ENCODE measurements at regions not wholly inside any gene's neighbourhood (a gene's known extent, or its start where the extent isn't known, plus 50 kb on each side); places are given as distances from the start of the nearest gene placed in this dataset.

GRCh38 chr10:4440260-4440659 is 385.7 kb upstream of the AKR1E2 start:
- TF ChIP-seq EZH2 (IDR thresholded peaks at IDR 0.05; ENCODE audit: borderline replicate concordance, insufficient read depth, low read depth, low read length, poor library complexity, severe bottlenecking) = no peak
- no peak for TF ChIP-seq CTCF (IDR thresholded peaks at IDR 0.05)

All from B cell (primary cell).